Tibial artery (tissue), 4 donors: ENCODE measurements at regions not wholly inside any gene's neighbourhood (a gene's known extent, or its start where the extent isn't known, plus 50 kb on each side); places are given as distances from the start of the nearest gene placed in this dataset.

ENCODE experiments used
- DNase-seq, 2 donors: peaks; one replicate each; pipeline ENCODE4 v3.0.0-alpha.2; 2019
- H3K27ac ChIP-seq, 2 donors: fragments of 200-600 bp; sonication (generic) in 1 of 2; 1 replicate in 1 of 2; 2 replicates in 1 of 2; pipeline ENCODE4 v1.5.1; 2018 to 2019; ENCODE audit warnings: mild to moderate bottlenecking in 1 of 2
- H3K27me3 ChIP-seq, 2 donors: fragments of 200-600 bp; sonication (generic) in 1 of 2; one replicate each; pipeline versions ENCODE4 v1.5.1 to v1.6.0; 2016 to 2019
- H3K36me3 ChIP-seq, 3 donors: fragments of 200-600 bp; sonication (generic) in 2 of 3; one replicate each; pipeline ENCODE4 v1.5.1; 2016 to 2019; ENCODE audit warnings: mild to moderate bottlenecking in 2 of 3
- H3K4me1 ChIP-seq, 4 donors: fragments of 200-600 bp; sonication (generic) in 2 of 4; 1 replicate in 3 of 4; 2 replicates in 1 of 4; pipeline ENCODE4 v1.5.1; 2016 to 2019
- H3K4me3 ChIP-seq, 2 donors: fragments of 200-600 bp; sonication (generic) in 1 of 2; 1 replicate in 1 of 2; 2 replicates in 1 of 2; pipeline ENCODE4 v1.5.1; 2018 to 2019; ENCODE audit warnings: mild to moderate bottlenecking in 2 of 2
- H3K9me3 ChIP-seq, 3 donors: fragments of 200-600 bp; sonication (generic) in 1 of 3; one replicate each; pipeline ENCODE4 v1.5.1; 2016 to 2019
- intact Hi-C: fragments of 100-400 bp; cut with DNase I; formaldehyde crosslinking; loops from one replicate; pipeline ENCODE4 v1.15.0; 2023; ENCODE audit warnings: low total_unique reads
- TF ChIP-seq, protein P1 (sequence below), 2 experiments: fragments of 200-600 bp in 1 of 2; fragments of 450-650 bp in 1 of 2; IDR thresholded peaks; one replicate each; pipeline ENCODE4 v1.5.1; 2017 to 2019; ENCODE audit warnings: antibody characterized with exemption in 2 of 2, mild to moderate bottlenecking in 1 of 2, moderate library complexity in 1 of 2

DNA sequence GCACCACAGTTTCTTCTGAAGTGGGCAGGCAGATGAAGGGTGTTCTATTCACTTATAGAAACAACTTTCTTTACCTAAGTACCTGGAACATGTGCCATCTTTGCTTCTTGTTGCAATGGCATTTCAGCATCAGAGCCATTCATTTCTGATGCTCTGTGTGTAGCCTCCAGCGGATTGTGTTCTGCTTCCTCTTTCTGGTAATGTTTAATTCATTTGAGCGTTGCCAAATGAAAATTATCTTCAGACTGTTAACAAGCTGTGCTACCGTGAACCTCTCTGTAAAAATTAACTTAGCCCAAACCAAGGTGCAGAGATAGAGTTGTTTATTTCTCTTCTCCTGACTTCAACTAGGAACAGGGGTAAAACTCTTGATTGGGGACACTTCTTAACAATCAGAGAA lies 302.0 kb downstream of the EDEM1 start:
- H3K4me3 ChIP-seq, result no peak overlapping the region
- DNase-seq, result no peak
- intact Hi-C loops, result no loop called here

GRCh38 chr3:5494905-5495519 lies 307.5 kb downstream of the EDEM1 start:
- Histone ChIP-seq H3K27me3 (no peaks in the 10 kb centered on the region), H3K4me3 (no peak overlapping the region), H3K4me1 (no peaks in the 10 kb centered on the region), H3K36me3 (no peaks in the 10 kb centered on the region), H3K9me3 (no peaks in the 10 kb centered on the region), H3K27ac (no peak overlapping the region)
- intact Hi-C loops, result no loop called here
- no peak for DNase-seq
- TF ChIP-seq, protein P1, sequence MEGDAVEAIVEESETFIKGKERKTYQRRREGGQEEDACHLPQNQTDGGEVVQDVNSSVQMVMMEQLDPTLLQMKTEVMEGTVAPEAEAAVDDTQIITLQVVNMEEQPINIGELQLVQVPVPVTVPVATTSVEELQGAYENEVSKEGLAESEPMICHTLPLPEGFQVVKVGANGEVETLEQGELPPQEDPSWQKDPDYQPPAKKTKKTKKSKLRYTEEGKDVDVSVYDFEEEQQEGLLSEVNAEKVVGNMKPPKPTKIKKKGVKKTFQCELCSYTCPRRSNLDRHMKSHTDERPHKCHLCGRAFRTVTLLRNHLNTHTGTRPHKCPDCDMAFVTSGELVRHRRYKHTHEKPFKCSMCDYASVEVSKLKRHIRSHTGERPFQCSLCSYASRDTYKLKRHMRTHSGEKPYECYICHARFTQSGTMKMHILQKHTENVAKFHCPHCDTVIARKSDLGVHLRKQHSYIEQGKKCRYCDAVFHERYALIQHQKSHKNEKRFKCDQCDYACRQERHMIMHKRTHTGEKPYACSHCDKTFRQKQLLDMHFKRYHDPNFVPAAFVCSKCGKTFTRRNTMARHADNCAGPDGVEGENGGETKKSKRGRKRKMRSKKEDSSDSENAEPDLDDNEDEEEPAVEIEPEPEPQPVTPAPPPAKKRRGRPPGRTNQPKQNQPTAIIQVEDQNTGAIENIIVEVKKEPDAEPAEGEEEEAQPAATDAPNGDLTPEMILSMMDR (IDR thresholded peaks at IDR 0.05), result no peak

More for the DNA sequence above, 302.0 kb downstream of the EDEM1 start:
- H3K27me3 ChIP-seq, result no peaks in the 10 kb centered on the region
- no peaks in the 10 kb centered on the region for H3K4me1 ChIP-seq
- TF ChIP-seq, protein P1 (IDR thresholded peaks at IDR 0.05), result no peak
- no peaks in the 10 kb centered on the region for H3K9me3 ChIP-seq
- H3K27ac ChIP-seq, result no peak overlapping the region
- no peaks in the 10 kb centered on the region for H3K36me3 ChIP-seq

GRCh38 chr3:5497497-5497896 lies 310.0 kb downstream of the EDEM1 start:
- intact Hi-C loops, result no loop called here
- TF ChIP-seq, protein P1 (IDR thresholded peaks at IDR 0.05), result no peak
- Histone ChIP-seq H3K4me3 (no peak overlapping the region), H3K27ac (no peak overlapping the region), H3K9me3 (no peaks in the 10 kb centered on the region), H3K4me1 (no peaks in the 10 kb centered on the region), H3K27me3 (no peaks in the 10 kb centered on the region), H3K36me3 (no peaks in the 10 kb centered on the region)
- DNase-seq, result no peak

DNA sequence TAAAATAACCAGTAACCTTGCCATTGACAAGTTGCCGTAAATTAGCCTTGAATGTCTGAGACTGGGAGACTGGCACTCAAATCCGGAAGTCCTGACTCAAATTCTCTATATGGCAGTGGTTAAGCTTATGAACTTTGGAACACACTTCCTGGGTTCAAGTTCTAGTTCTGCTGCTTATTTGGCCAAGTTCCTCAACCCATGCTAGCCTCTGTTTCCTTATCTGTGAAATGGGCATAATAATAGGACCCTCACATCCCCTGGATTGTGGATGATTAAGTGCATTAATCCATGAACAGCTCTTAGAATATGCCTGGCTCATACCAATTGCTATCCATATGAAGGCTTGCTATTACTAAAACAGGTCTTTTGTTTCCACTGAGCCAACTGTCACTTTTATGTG lies 311.5 kb downstream of the EDEM1 start:
- no peak for DNase-seq

GRCh38 chr3:5499404-5499803 lies 311.9 kb downstream of the EDEM1 start:
- no peak for DNase-seq
- no peak overlapping the region for H3K27ac ChIP-seq
- H3K4me1 ChIP-seq, result no peaks in the 10 kb centered on the region
- no peaks in the 10 kb centered on the region for H3K9me3 ChIP-seq
- TF ChIP-seq, protein P1 (IDR thresholded peaks at IDR 0.05), result no peak
- H3K4me3 ChIP-seq, result no peak overlapping the region
- intact Hi-C loops, result no loop called here
- no peaks in the 10 kb centered on the region for H3K36me3 ChIP-seq
- H3K27me3 ChIP-seq, result no peaks in the 10 kb centered on the region

More for the DNA sequence above, 311.5 kb downstream of the EDEM1 start:
- no peak overlapping the region for H3K27ac ChIP-seq
- intact Hi-C loops, result no loop called here
- no peaks in the 10 kb centered on the region for H3K9me3 ChIP-seq
- H3K4me1 ChIP-seq, result no peaks in the 10 kb centered on the region
- H3K4me3 ChIP-seq, result no peak overlapping the region
- no peaks in the 10 kb centered on the region for H3K27me3 ChIP-seq
- TF ChIP-seq, protein P1 (IDR thresholded peaks at IDR 0.05), result no peak
- H3K36me3 ChIP-seq, result no peaks in the 10 kb centered on the region

GRCh38 chr3:5503136-5503535 lies 315.6 kb downstream of the EDEM1 start:
- no peak overlapping the region for H3K4me3 ChIP-seq
- H3K4me1 ChIP-seq, result no peaks in the 10 kb centered on the region
- TF ChIP-seq, protein P1 (IDR thresholded peaks at IDR 0.05), result no peak

More at GRCh38 chr3:5503136-5503535, 315.6 kb downstream of the EDEM1 start:
- Histone ChIP-seq H3K9me3 (no peaks in the 10 kb centered on the region), H3K27ac (no peak overlapping the region), H3K27me3 (no peaks in the 10 kb centered on the region), H3K36me3 (no peaks in the 10 kb centered on the region)
- intact Hi-C loops, result no loop called here
- DNase-seq, result no peak
